ENCODE measurements at regions not wholly inside any gene's neighbourhood (a gene's known extent, or its start where the extent isn't known, plus 50 kb on each side); places are given as distances from the start of the nearest gene placed in this dataset.
"Not testable (repeated sequence)": the region's sequence is repeated elsewhere in the genome, so short reads cannot be mapped to it uniquely, and the experiment has no call there.

- ChIA-PET CTCF (no interaction called here), POLR2A (no interaction called here)
- DNase-seq (ENCODE audit: extremely low spot score) = no peak
- no peak for TF ChIP-seq SUZ12 (IDR thresholded peaks at IDR 0.05)
- TF ChIP-seq LEF1 (IDR thresholded peaks at IDR 0.05; ENCODE audit: borderline replicate concordance) = no peak
- no peak for TF ChIP-seq ELF4 (IDR thresholded peaks at IDR 0.05)
- no peak for TF ChIP-seq ARNT (IDR thresholded peaks at IDR 0.05)
- no peak for TF ChIP-seq FOXK2 (IDR thresholded peaks at IDR 0.05)
- no peak for TF ChIP-seq NFRKB (IDR thresholded peaks at IDR 0.05)
- TF ChIP-seq FOXA1 (IDR thresholded peaks at IDR 0.05) = no peak
- TF ChIP-seq BHLHE40 (IDR thresholded peaks at IDR 0.05; ENCODE audit: borderline replicate concordance) = no peak
- no peak for TF ChIP-seq CTBP1 (IDR thresholded peaks at IDR 0.05; ENCODE audit: borderline replicate concordance)
- TF ChIP-seq SP1 (IDR thresholded peaks at IDR 0.05) = no peak
- no peak for TF ChIP-seq HDGF (IDR thresholded peaks at IDR 0.05; ENCODE audit: borderline replicate concordance)
- no peak for TF ChIP-seq L3MBTL2 (conservative IDR thresholded peaks at IDR 0.05)
- TF ChIP-seq FOXM1 (IDR thresholded peaks at IDR 0.05; ENCODE audit: borderline replicate concordance) = no peak
- no peak for TF ChIP-seq ZNF384 (IDR thresholded peaks at IDR 0.05)
- TF ChIP-seq PKNOX1 (IDR thresholded peaks at IDR 0.05) = no peak
These were observed 52.0 kb upstream of the LRIG1 start for GRCh38 chr3:66552846-66553245.

GRCh38 chr3:66553441-66554113 lies 52.8 kb upstream of the LRIG1 start:
- DNase-seq (ENCODE audit: extremely low spot score) = no peak
- POLR2A ChIA-PET = no interaction called here
- TF ChIP-seq NFRKB (IDR thresholded peaks at IDR 0.05) (no peak), ZNF384 (IDR thresholded peaks at IDR 0.05) (no peak), SP1 (IDR thresholded peaks at IDR 0.05) (no peak), HDGF (IDR thresholded peaks at IDR 0.05; ENCODE audit: borderline replicate concordance) (no peak), ELF4 (IDR thresholded peaks at IDR 0.05) (no peak), LEF1 (IDR thresholded peaks at IDR 0.05; ENCODE audit: borderline replicate concordance) (no peak), BHLHE40 (IDR thresholded peaks at IDR 0.05; ENCODE audit: borderline replicate concordance) (no peak), TARDBP (IDR thresholded peaks at IDR 0.05) (no peak), FOXA1 (IDR thresholded peaks at IDR 0.05) (no peak), FOXK2 (IDR thresholded peaks at IDR 0.05) (no peak), FOXM1 (IDR thresholded peaks at IDR 0.05; ENCODE audit: borderline replicate concordance) (no peak), L3MBTL2 (conservative IDR thresholded peaks at IDR 0.05) (no peak), ARNT (IDR thresholded peaks at IDR 0.05) (no peak), SUZ12 (IDR thresholded peaks at IDR 0.05) (no peak), PKNOX1 (IDR thresholded peaks at IDR 0.05) (no peak)
- CTCF ChIA-PET = interaction anchor here (0.6 kb wide), 1 partner anchor 1867 kb away, joined by 4 read pairs; no protein-coding TSS in a partner anchor

- POLR2A ChIA-PET = no interaction called here
- DNase-seq (ENCODE audit: extremely low spot score) = no peak
- TF ChIP-seq FOXA1 (IDR thresholded peaks at IDR 0.05) = no peak
- TF ChIP-seq TARDBP (IDR thresholded peaks at IDR 0.05) = no peak
- no peak for TF ChIP-seq SP1 (IDR thresholded peaks at IDR 0.05)
- no peak for TF ChIP-seq SUZ12 (IDR thresholded peaks at IDR 0.05)
- no peak for TF ChIP-seq ARNT (IDR thresholded peaks at IDR 0.05)
- TF ChIP-seq HDGF (IDR thresholded peaks at IDR 0.05; ENCODE audit: borderline replicate concordance) = no peak
- TF ChIP-seq FOXM1 (IDR thresholded peaks at IDR 0.05; ENCODE audit: borderline replicate concordance) = no peak
- TF ChIP-seq L3MBTL2 (conservative IDR thresholded peaks at IDR 0.05) = no peak
- TF ChIP-seq CTBP1 (IDR thresholded peaks at IDR 0.05; ENCODE audit: borderline replicate concordance) = no peak
- TF ChIP-seq LEF1 (IDR thresholded peaks at IDR 0.05; ENCODE audit: borderline replicate concordance) = no peak
- TF ChIP-seq PKNOX1 (IDR thresholded peaks at IDR 0.05) = no peak
- TF ChIP-seq ELF4 (IDR thresholded peaks at IDR 0.05) = no peak
- no peak for TF ChIP-seq FOXK2 (IDR thresholded peaks at IDR 0.05)
- TF ChIP-seq NFRKB (IDR thresholded peaks at IDR 0.05) = no peak
- CTCF ChIA-PET = interaction anchor here (0.6 kb wide), 1 partner anchor 1867 kb away, joined by 4 read pairs; no protein-coding TSS in a partner anchor
These were observed 53.4 kb upstream of the LRIG1 start for GRCh38 chr3:66554178-66554577.

GRCh38 chr3:66555214-66555844 lies 54.5 kb upstream of the LRIG1 start:
- ChIA-PET POLR2A (no interaction called here), CTCF (no interaction called here)
- no peak for DNase-seq (ENCODE audit: extremely low spot score)
- TF ChIP-seq HDGF (IDR thresholded peaks at IDR 0.05; ENCODE audit: borderline replicate concordance) (no peak), LEF1 (IDR thresholded peaks at IDR 0.05; ENCODE audit: borderline replicate concordance) (no peak), FOXA1 (IDR thresholded peaks at IDR 0.05) (no peak), CTBP1 (IDR thresholded peaks at IDR 0.05; ENCODE audit: borderline replicate concordance) (no peak), TARDBP (IDR thresholded peaks at IDR 0.05) (no peak), NFRKB (IDR thresholded peaks at IDR 0.05) (no peak), ZNF384 (IDR thresholded peaks at IDR 0.05) (no peak), FOXK2 (IDR thresholded peaks at IDR 0.05) (no peak), PKNOX1 (IDR thresholded peaks at IDR 0.05) (no peak)

GRCh38 chr3:66557170-66557569 lies 56.3 kb upstream of the LRIG1 start:
- TF ChIP-seq BHLHE40 (IDR thresholded peaks at IDR 0.05; ENCODE audit: borderline replicate concordance) (no peak), PKNOX1 (IDR thresholded peaks at IDR 0.05) (no peak), TARDBP (IDR thresholded peaks at IDR 0.05) (no peak)
- ChIA-PET POLR2A (no interaction called here), CTCF (no interaction called here)
- no peak for DNase-seq (ENCODE audit: extremely low spot score)

GRCh38 chr3:66559924-66560323 lies 59.1 kb upstream of the LRIG1 start:
- DNase-seq (ENCODE audit: extremely low spot score); POLR2A ChIA-PET: not testable (repeated sequence)
- CTCF ChIA-PET = interaction anchor here (0.6 kb wide), 1 partner anchor 244 kb away, joined by 3 read pairs; no protein-coding TSS in a partner anchor
